LNCAP (cell line): ENCODE measurements at regions not wholly inside any gene's neighbourhood (a gene's known extent, or its start where the extent isn't known, plus 50 kb on each side); places are given as distances from the start of the nearest gene placed in this dataset.

Experiments used
- CTCF ChIP-seq: fragments of 450-650 bp; IDR thresholded peaks from 2 replicates; pipeline ENCODE4 v1.5.1; 2017; ENCODE audit warnings: mild to moderate bottlenecking

- TF ChIP-seq CTCF, result no peak
These were observed 481.0 kb downstream of the EIPR1 start for GRCh38 chr2:2896643-2897042.

GRCh38 chr2:2896011-2896410 lies 481.6 kb downstream of the EIPR1 start:
- no peak for TF ChIP-seq CTCF

GRCh38 chr2:2892892-2893291 lies 484.7 kb downstream of the EIPR1 start:
- no peak for TF ChIP-seq CTCF

GRCh38 chr2:2892378-2892777 lies 485.2 kb downstream of the EIPR1 start:
- TF ChIP-seq CTCF, result no peak

- TF ChIP-seq CTCF, result no peak
These were observed 486.7 kb downstream of the EIPR1 start for GRCh38 chr2:2890901-2891300.

- no peak for TF ChIP-seq CTCF
These were observed 487.4 kb downstream of the EIPR1 start for GRCh38 chr2:2890246-2890645.

GRCh38 chr2:2889646-2890045 lies 488.0 kb downstream of the EIPR1 start:
- TF ChIP-seq CTCF, result no peak

- TF ChIP-seq CTCF, result no peak
These were observed 488.5 kb downstream of the EIPR1 start for GRCh38 chr2:2889141-2889540.
